Pancreas (tissue), 10 donors: ENCODE measurements at regions not wholly inside any gene's neighbourhood (a gene's known extent, or its start where the extent isn't known, plus 50 kb on each side); places are given as distances from the start of the nearest gene placed in this dataset.

ENCODE experiments used
- ATAC-seq, 4 donors: fragments of 200-7000 bp; cut with Tn5 transposase; one replicate each; pipeline versions ENCODE4 v1.8.0 to v1.9.1; 2020; ENCODE audit warnings: mild to moderate bottlenecking in 4 of 4, moderate library complexity in 4 of 4
- DNase-seq, 6 donors: peaks; one replicate each; pipeline ENCODE4 v3.0.0-alpha.2; 2020
- FAIRE-seq: peaks from 2 replicates; lab custom pipeline; 2012; peaks lifted over from hg19 to GRCh38; lab: Jason Lieb, UNC
- H3K27ac ChIP-seq, 4 donors: fragments of 200-600 bp; sonication (generic); 1 replicate in 3 of 4; 2 replicates in 1 of 4; pipeline versions ENCODE4 v1.5.0 to v1.8.0; 2020
- H3K27me3 ChIP-seq, 4 donors: fragments of 200-600 bp; one replicate each; pipeline ENCODE4 v1.8.0; 2021
- H3K36me3 ChIP-seq, 3 donors: fragments of 200-600 bp; sonication (generic) in 1 of 3; one replicate each; pipeline versions ENCODE4 v1.5.0 to v1.8.0; 2020 to 2021
- H3K4me1 ChIP-seq, 3 donors: fragments of 200-600 bp; one replicate each; pipeline ENCODE4 v1.8.0; 2021
- H3K4me3 ChIP-seq, 4 donors: fragments of 200-600 bp; sonication (generic) in 2 of 4; one replicate each; pipeline versions ENCODE4 v1.5.0 to v1.8.0; 2020 to 2021
- H3K9me3 ChIP-seq, 4 donors: fragments of 200-600 bp; one replicate each; pipeline ENCODE4 v1.8.0; 2021
- WGBS, 2 donors: extraction: QIAGEN DNeasy Blood & Tissue Kit; methylation state at CpG; one replicate each; pipeline ENCODE4 v1.1.7; 2013; 5-methylcytosine and 5-hydroxymethylcytosine counted together
- intact Hi-C, 3 donors: fragments of 100-400 bp; cut with DNase I; formaldehyde crosslinking; loops; one replicate each; pipeline versions ENCODE4 v1.11.1 to v1.14.2; 2022
- TF ChIP-seq, protein P1 (sequence below), 4 donors: fragments of 200-600 bp; sonication (generic) in 3 of 4; IDR thresholded peaks; one replicate each; pipeline versions ENCODE4 v1.5.0 to v1.8.0; 2021; ENCODE audit warnings: antibody characterized with exemption in 4 of 4
- donor health status: healthy with polysubstance abuse.
- donor health status: DM: no; HTN: no; CAD: no; lungs with moderate emphysema.
- donor health status: DM: no; HTN: no; CAD: no.
- donor health status: control.
- donor health status: control.
- donor health status: Bipolar disorder and iron deficiency.
- donor health status: DM: yes; HTN: yes; CAD: no.
- donor health status: DM: no; HTN: no; CAD: no.
- donor health status: DM: no; HTN: no; CAD: no.
- donor health status: DM: yes; HTN: yes; CAD: no.

DNA sequence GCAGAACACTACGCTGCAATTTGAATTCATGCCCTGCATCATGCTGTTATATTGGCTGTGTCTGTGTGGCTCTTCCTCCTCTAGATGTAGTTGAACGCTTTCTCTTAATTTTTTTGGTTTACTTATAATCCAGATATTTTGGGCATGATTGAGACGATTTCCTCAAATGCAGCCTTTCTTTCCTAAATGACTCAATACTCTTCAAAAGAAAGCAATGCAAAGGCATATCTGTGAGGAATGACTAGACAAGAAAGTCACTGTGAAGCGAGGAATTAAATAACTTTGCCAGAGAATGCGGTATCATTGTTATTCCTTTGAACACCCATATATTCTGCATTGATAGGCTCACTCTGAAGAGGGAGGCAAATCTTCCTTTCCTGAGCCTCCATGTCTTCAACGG, 152.8 kb downstream of the YIPF5 start:
- Histone ChIP-seq H3K36me3 (no peaks in the 10 kb centered on the region), H3K4me1 (no peaks in the 10 kb centered on the region), H3K4me3 (no peak overlapping the region), H3K27ac (no peak overlapping the region), H3K9me3 (no peaks in the 10 kb centered on the region), H3K27me3 (no peaks in the 10 kb centered on the region)
- intact Hi-C loops, result no loop called here
- FAIRE-seq (no peak), ATAC-seq (no peak), DNase-seq (no peak)
- TF ChIP-seq, protein P1, sequence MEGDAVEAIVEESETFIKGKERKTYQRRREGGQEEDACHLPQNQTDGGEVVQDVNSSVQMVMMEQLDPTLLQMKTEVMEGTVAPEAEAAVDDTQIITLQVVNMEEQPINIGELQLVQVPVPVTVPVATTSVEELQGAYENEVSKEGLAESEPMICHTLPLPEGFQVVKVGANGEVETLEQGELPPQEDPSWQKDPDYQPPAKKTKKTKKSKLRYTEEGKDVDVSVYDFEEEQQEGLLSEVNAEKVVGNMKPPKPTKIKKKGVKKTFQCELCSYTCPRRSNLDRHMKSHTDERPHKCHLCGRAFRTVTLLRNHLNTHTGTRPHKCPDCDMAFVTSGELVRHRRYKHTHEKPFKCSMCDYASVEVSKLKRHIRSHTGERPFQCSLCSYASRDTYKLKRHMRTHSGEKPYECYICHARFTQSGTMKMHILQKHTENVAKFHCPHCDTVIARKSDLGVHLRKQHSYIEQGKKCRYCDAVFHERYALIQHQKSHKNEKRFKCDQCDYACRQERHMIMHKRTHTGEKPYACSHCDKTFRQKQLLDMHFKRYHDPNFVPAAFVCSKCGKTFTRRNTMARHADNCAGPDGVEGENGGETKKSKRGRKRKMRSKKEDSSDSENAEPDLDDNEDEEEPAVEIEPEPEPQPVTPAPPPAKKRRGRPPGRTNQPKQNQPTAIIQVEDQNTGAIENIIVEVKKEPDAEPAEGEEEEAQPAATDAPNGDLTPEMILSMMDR (IDR thresholded peaks at IDR 0.05), result no peak
- WGBS, 2 donors, result 78 to 89% methylated on average over 6 of the region's 6 CpGs

DNA sequence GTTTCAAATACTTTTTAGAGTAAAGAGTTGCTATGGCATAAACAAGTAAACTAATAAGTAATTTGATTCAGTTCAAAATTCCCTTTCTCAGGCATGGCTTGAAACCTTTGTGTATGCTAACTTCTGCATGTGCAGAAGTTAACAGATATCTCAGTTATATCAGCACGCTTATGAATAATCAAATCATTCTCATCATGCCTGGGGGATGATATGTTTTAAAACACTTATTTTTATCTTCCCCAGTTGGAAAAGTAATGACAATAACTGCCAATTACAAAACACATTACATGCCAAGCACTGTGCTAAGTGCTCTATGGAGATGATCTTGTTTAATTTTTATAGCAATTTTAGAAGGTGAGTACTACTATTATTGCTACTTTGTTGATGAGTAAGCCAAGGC, 146.4 kb downstream of the YIPF5 start:
- no peak overlapping the region for H3K27ac ChIP-seq
- no peak for FAIRE-seq
- H3K36me3 ChIP-seq, result no peaks in the 10 kb centered on the region
- no peak overlapping the region for H3K4me3 ChIP-seq
- TF ChIP-seq, protein P1 (IDR thresholded peaks at IDR 0.05), result no peak
- intact Hi-C loops, result no loop called here
- DNase-seq, result no peak
- no peaks in the 10 kb centered on the region for H3K27me3 ChIP-seq
- WGBS, 2 donors, result 91 to 96% methylated on average over 1 of the region's 1 CpG
- peaks cover 0 to 4% (median 0%) of the 10 kb centered on the region in 3 donors for H3K4me1 ChIP-seq
- no peaks in the 10 kb centered on the region for H3K9me3 ChIP-seq
- no peak for ATAC-seq

DNA sequence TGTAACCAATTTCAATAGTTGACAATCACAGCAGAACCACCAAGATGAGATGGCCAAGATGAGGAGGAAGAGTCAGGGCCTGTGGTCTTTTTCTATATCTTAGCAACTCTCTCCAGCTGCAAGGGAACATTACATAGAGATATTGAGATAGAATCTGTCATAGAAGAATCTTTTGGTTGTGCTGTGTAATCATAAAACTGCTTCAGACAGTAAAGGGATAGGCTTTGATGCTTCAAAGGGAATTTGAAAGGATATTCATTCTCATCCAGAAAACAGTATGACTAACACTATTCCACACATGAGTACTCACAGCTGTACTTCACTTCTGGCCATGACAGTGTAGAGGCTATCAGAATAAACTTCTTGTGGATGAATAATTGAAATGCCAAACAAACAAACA, 145.9 kb downstream of the YIPF5 start:
- TF ChIP-seq, protein P1 (IDR thresholded peaks at IDR 0.05), result no peak
- Histone ChIP-seq H3K4me1 (peaks cover 0 to 4% (median 0%) of the 10 kb centered on the region in 3 donors), H3K27ac (no peak overlapping the region), H3K4me3 (no peak overlapping the region), H3K27me3 (no peaks in the 10 kb centered on the region), H3K9me3 (no peaks in the 10 kb centered on the region), H3K36me3 (no peaks in the 10 kb centered on the region)
- peak in 1 of 4 donors; percentile 37 for ATAC-seq
- no peak for FAIRE-seq
- no peak for DNase-seq
- intact Hi-C loops, result no loop called here

- H3K36me3 ChIP-seq, result no peaks in the 10 kb centered on the region
- no peaks in the 10 kb centered on the region for H3K27me3 ChIP-seq
- no peak overlapping the region for H3K4me3 ChIP-seq
- DNase-seq (no peak), ATAC-seq (no peak), FAIRE-seq (no peak)
- H3K27ac ChIP-seq, result no peak overlapping the region
- H3K9me3 ChIP-seq, result no peaks in the 10 kb centered on the region
- TF ChIP-seq, protein P1 (IDR thresholded peaks at IDR 0.05), result no peak
- peaks cover 0 to 4% (median 0%) of the 10 kb centered on the region in 3 donors for H3K4me1 ChIP-seq
- WGBS, 2 donors, result 31 to 35% methylated on average over 1 of the region's 1 CpG
- intact Hi-C loops, result no loop called here
Measured at GRCh38 chr5:144026286-144026685, 144.2 kb downstream of the YIPF5 start.

- intact Hi-C loops, result no loop called here
- Histone ChIP-seq H3K9me3 (no peaks in the 10 kb centered on the region), H3K4me1 (peaks cover 0 to 4% (median 0%) of the 10 kb centered on the region in 3 donors), H3K27ac (peak overlapping the region in 2 of 4 donors; percentile 29 to 56), H3K36me3 (no peaks in the 10 kb centered on the region), H3K27me3 (no peaks in the 10 kb centered on the region), H3K4me3 (no peak overlapping the region)
- TF ChIP-seq, protein P1 (IDR thresholded peaks at IDR 0.05), result no peak
- no peak for FAIRE-seq
- 9 to 10% methylated on average over 2 of the region's 2 CpGs for WGBS, 2 donors
- peak in 3 of 4 donors; percentile 37 to 45 (median 43) for ATAC-seq
- no peak for DNase-seq
Measured at GRCh38 chr5:144028058-144028457, 142.4 kb downstream of the YIPF5 start.
